ENCODE measurements at regions not wholly inside any gene's neighbourhood (a gene's known extent, or its start where the extent isn't known, plus 50 kb on each side); places are given as distances from the start of the nearest gene placed in this dataset.

GRCh38 chr2:19547321-19547720 is 188.9 kb upstream of the OSR1 start:
- no peak for ATAC-seq
- in situ Hi-C loops (cut with HindIII; ENCODE audit: low pct_unique_long_range_greater_than_20kb, low sequenced_read_pairs), result no loop called here
- H3K27ac ChIP-seq (ENCODE audit: low read length), result no peak overlapping the region
- intact Hi-C loops (cut with micrococcal nuclease; ENCODE audit: unreplicated experiment), result no loop called here
- no peak for TF ChIP-seq SIN3A (IDR thresholded peaks at IDR 0.05; ENCODE audit: borderline replicate concordance, insufficient read depth, low read depth, low read length)
- TF ChIP-seq TCF7L2 (IDR thresholded peaks at IDR 0.05; ENCODE audit: low read depth, low read length), result no peak
- TF ChIP-seq REST (IDR thresholded peaks at IDR 0.05; ENCODE audit: insufficient read depth in 1 of 2, low read depth in 2 of 2, low read length in 1 of 2), result no peak
- TF ChIP-seq POLR2AphosphoS5 (IDR thresholded peaks at IDR 0.05; ENCODE audit: low read depth, low read length), result no peak
- H3K4me3 ChIP-seq (ENCODE audit: low read depth in 2 of 2, low read length in 2 of 2), result no peak overlapping the region
- DNase-seq (ENCODE audit: low read depth, low spot score), result no peak
- no peaks in the 10 kb centered on the region for H3K9me3 ChIP-seq (ENCODE audit: control insufficient read depth, insufficient read depth, low read depth, low read length)
- CTCF ChIA-PET, result no interaction called here
- H3K4me1 ChIP-seq (ENCODE audit: control insufficient read depth, insufficient read depth, low read length), result no peaks in the 10 kb centered on the region
- POLR2A ChIA-PET, result no interaction called here
- BruUV-seq (replicated peaks), result no TSS peak
- no peaks in the 10 kb centered on the region for H3K27me3 ChIP-seq (ENCODE audit: control insufficient read depth, insufficient read depth, low read length)
- H3K36me3 ChIP-seq (ENCODE audit: control insufficient read depth, insufficient read depth, low read length), result no peaks in the 10 kb centered on the region

DNA sequence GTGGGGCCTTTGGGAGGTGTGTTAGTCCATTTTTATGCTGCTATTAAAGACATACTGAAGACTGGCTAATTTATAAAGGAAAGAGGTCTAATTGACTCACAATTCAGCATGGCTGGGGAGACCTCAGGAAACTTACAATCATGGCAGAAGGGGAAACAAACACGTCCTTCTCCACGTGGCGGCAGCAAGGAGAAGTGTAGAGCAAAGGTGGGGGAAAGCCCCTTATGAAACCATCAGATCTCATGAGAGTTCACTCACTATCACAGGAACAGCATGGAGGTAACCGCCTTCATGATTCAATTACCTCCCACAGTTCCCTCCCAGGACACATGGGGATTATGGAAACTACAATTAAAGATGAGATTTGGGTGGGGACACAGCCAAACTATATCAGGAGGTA is 187.1 kb upstream of the OSR1 start:
- in situ Hi-C loops (cut with HindIII; ENCODE audit: low pct_unique_long_range_greater_than_20kb, low sequenced_read_pairs) (no loop called here), intact Hi-C loops (cut with micrococcal nuclease; ENCODE audit: unreplicated experiment) (no loop called here)
- Histone ChIP-seq H3K27me3 (ENCODE audit: control insufficient read depth, insufficient read depth, low read length) (no peaks in the 10 kb centered on the region), H3K9me3 (ENCODE audit: control insufficient read depth, insufficient read depth, low read depth, low read length) (no peaks in the 10 kb centered on the region), H3K4me3 (ENCODE audit: low read depth in 2 of 2, low read length in 2 of 2) (no peak overlapping the region), H3K4me1 (ENCODE audit: control insufficient read depth, insufficient read depth, low read length) (no peaks in the 10 kb centered on the region; the same call in 1 of the 2 replicates), H3K27ac (ENCODE audit: low read length) (no peak overlapping the region), H3K36me3 (ENCODE audit: control insufficient read depth, insufficient read depth, low read length) (no peaks in the 10 kb centered on the region)
- ChIA-PET POLR2A (no interaction called here), CTCF (no interaction called here)
- TF ChIP-seq TCF7L2 (IDR thresholded peaks at IDR 0.05; ENCODE audit: low read depth, low read length) (no peak), REST (IDR thresholded peaks at IDR 0.05; ENCODE audit: insufficient read depth in 1 of 2, low read depth in 2 of 2, low read length in 1 of 2) (no peak), SIN3A (IDR thresholded peaks at IDR 0.05; ENCODE audit: borderline replicate concordance, insufficient read depth, low read depth, low read length) (no peak), POLR2AphosphoS5 (IDR thresholded peaks at IDR 0.05; ENCODE audit: low read depth, low read length) (no peak)
- TF ChIP-seq, protein P1, sequence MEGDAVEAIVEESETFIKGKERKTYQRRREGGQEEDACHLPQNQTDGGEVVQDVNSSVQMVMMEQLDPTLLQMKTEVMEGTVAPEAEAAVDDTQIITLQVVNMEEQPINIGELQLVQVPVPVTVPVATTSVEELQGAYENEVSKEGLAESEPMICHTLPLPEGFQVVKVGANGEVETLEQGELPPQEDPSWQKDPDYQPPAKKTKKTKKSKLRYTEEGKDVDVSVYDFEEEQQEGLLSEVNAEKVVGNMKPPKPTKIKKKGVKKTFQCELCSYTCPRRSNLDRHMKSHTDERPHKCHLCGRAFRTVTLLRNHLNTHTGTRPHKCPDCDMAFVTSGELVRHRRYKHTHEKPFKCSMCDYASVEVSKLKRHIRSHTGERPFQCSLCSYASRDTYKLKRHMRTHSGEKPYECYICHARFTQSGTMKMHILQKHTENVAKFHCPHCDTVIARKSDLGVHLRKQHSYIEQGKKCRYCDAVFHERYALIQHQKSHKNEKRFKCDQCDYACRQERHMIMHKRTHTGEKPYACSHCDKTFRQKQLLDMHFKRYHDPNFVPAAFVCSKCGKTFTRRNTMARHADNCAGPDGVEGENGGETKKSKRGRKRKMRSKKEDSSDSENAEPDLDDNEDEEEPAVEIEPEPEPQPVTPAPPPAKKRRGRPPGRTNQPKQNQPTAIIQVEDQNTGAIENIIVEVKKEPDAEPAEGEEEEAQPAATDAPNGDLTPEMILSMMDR (IDR thresholded peaks at IDR 0.05), result no peak
- ATAC-seq (no peak), DNase-seq (ENCODE audit: low read depth, low spot score) (no peak)
- no TSS peak for BruUV-seq (replicated peaks)
